ENCODE measurements at regions not wholly inside any gene's neighbourhood (a gene's known extent, or its start where the extent isn't known, plus 50 kb on each side); places are given as distances from the start of the nearest gene placed in this dataset.

DNA sequence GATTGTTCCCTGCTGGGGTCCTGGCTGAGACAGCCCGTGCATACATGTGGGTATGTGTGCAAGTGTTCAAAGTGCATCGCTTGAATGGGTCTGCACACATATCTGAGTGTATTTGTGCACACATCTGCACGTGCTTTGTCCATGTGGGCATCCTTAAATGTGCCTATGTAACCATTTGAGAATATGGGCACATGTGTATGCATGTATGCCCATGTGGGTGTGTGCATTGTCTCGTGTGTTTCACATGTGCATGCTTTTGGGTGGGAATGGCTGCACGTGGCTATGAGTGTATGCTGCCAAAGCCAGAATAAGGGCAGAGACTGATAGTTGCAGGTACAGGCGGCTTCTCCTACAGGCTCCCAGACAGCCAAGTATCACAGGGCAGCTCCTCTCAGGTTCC lies 107.3 kb downstream of the LHX2 start:
- H3K27ac ChIP-seq: no peak overlapping the region
- H3K9me3 ChIP-seq (ENCODE audit: insufficient read depth, low read depth): no peaks in the 10 kb centered on the region
- peaks cover 32% of the 10 kb centered on the region; the same call in 1 of the 2 replicates for H3K27me3 ChIP-seq (ENCODE audit: insufficient read depth, low read depth)
- DNase-seq: no peak
- no peak overlapping the region for H3K4me3 ChIP-seq
- no peaks in the 10 kb centered on the region for H3K36me3 ChIP-seq (ENCODE audit: low read depth)
- no peak overlapping the region for H2AFZ ChIP-seq
- intact Hi-C loops (cut with micrococcal nuclease; ENCODE audit: unreplicated experiment): loop anchor here (10.0 kb wide), 1 partner anchor 694 kb away; no protein-coding TSS in a partner anchor
- POLR2A ChIA-PET (ENCODE audit: unreplicated experiment): no interaction called here
- TF ChIP-seq, protein P1, sequence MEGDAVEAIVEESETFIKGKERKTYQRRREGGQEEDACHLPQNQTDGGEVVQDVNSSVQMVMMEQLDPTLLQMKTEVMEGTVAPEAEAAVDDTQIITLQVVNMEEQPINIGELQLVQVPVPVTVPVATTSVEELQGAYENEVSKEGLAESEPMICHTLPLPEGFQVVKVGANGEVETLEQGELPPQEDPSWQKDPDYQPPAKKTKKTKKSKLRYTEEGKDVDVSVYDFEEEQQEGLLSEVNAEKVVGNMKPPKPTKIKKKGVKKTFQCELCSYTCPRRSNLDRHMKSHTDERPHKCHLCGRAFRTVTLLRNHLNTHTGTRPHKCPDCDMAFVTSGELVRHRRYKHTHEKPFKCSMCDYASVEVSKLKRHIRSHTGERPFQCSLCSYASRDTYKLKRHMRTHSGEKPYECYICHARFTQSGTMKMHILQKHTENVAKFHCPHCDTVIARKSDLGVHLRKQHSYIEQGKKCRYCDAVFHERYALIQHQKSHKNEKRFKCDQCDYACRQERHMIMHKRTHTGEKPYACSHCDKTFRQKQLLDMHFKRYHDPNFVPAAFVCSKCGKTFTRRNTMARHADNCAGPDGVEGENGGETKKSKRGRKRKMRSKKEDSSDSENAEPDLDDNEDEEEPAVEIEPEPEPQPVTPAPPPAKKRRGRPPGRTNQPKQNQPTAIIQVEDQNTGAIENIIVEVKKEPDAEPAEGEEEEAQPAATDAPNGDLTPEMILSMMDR (conservative IDR thresholded peaks at IDR 0.05): no peak
- TF ChIP-seq EZH2 (IDR thresholded peaks at IDR 0.05; ENCODE audit: low read depth): no peak
- CTCF ChIA-PET: no interaction called here
- H3K4me1 ChIP-seq (replicated peaks; ENCODE audit: insufficient read depth): no peaks in the 10 kb centered on the region
- no peaks in the 10 kb centered on the region for H3K79me2 ChIP-seq (ENCODE audit: low read depth)
- H3K4me2 ChIP-seq: no peak overlapping the region
- no peaks in the 10 kb centered on the region for H3K9me2 ChIP-seq (ENCODE audit: insufficient read depth)
- no TSS peak for BruUV-seq (replicated peaks)
- H4K20me1 ChIP-seq (ENCODE audit: insufficient read depth): no peaks in the 10 kb centered on the region
- no peaks in the 10 kb centered on the region for H3F3A ChIP-seq (ENCODE audit: insufficient read depth, low read depth)

- H3K9me2 ChIP-seq (ENCODE audit: insufficient read depth): no peaks in the 10 kb centered on the region
- TF ChIP-seq, protein P1 (conservative IDR thresholded peaks at IDR 0.05): no peak
- TF ChIP-seq EZH2 (IDR thresholded peaks at IDR 0.05; ENCODE audit: low read depth): no peak
- no peak overlapping the region for H2AFZ ChIP-seq
- H3K36me3 ChIP-seq (ENCODE audit: low read depth): no peaks in the 10 kb centered on the region
- no peak overlapping the region for H3K4me3 ChIP-seq
- no peak for DNase-seq
- H3K27me3 ChIP-seq (ENCODE audit: insufficient read depth, low read depth): peaks cover 20% of the 10 kb centered on the region; the same call in 1 of the 2 replicates
- ChIA-PET POLR2A (ENCODE audit: unreplicated experiment) (no interaction called here), CTCF (interaction anchor here (0.6 to 0.7 kb wide), 3 partner anchors 8 to 191 kb away, joined by 3 to 6 read pairs (median 5); no protein-coding TSS in a partner anchor)
- H3K4me2 ChIP-seq: no peak overlapping the region
- H3F3A ChIP-seq (ENCODE audit: insufficient read depth, low read depth): no peaks in the 10 kb centered on the region
- H3K79me2 ChIP-seq (ENCODE audit: low read depth): no peaks in the 10 kb centered on the region
- no peaks in the 10 kb centered on the region for H3K4me1 ChIP-seq (replicated peaks; ENCODE audit: insufficient read depth)
- H4K20me1 ChIP-seq (ENCODE audit: insufficient read depth): no peaks in the 10 kb centered on the region
- H3K27ac ChIP-seq: no peak overlapping the region
- BruUV-seq (replicated peaks): no TSS peak
- intact Hi-C loops (cut with micrococcal nuclease; ENCODE audit: unreplicated experiment): no loop called here
- H3K9me3 ChIP-seq (ENCODE audit: insufficient read depth, low read depth): no peaks in the 10 kb centered on the region
Measured at GRCh38 chr9:124120272-124120671, 108.7 kb downstream of the LHX2 start.

DNA sequence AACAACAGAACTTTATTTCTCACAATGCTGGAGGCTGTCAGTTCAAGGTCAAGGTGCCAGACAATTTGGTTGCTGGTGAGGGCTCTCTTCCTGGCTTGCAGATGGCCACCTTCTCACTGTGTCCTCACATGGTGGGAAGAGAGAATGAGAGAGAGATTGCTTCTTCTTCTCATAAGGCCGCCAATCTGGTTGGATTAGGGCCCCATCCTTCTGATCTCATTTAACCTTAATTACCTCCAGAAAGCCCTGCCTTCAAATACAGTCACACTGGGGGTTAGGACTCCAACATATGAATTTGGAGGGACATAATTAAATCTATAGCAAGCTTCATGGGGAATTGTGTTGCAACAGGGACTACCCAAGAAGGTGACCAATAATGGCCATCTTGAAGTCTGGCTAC lies 110.2 kb downstream of the LHX2 start:
- H4K20me1 ChIP-seq (ENCODE audit: insufficient read depth): no peaks in the 10 kb centered on the region
- H3F3A ChIP-seq (ENCODE audit: insufficient read depth, low read depth): no peaks in the 10 kb centered on the region
- no peak for TF ChIP-seq EZH2 (IDR thresholded peaks at IDR 0.05; ENCODE audit: low read depth)
- TF ChIP-seq, protein P1 (conservative IDR thresholded peaks at IDR 0.05): no peak
- POLR2A ChIA-PET (ENCODE audit: unreplicated experiment): no interaction called here
- DNase-seq: no peak
- no peaks in the 10 kb centered on the region for H3K9me2 ChIP-seq (ENCODE audit: insufficient read depth)
- peaks cover 16% of the 10 kb centered on the region; the same call in 1 of the 2 replicates for H3K27me3 ChIP-seq (ENCODE audit: insufficient read depth, low read depth)
- H3K27ac ChIP-seq: no peak overlapping the region
- no TSS peak for BruUV-seq (replicated peaks)
- CTCF ChIA-PET: interaction anchor here (1.0 kb wide), 1 partner anchor 265 kb away, joined by 3 read pairs; no protein-coding TSS in a partner anchor
- no peaks in the 10 kb centered on the region for H3K9me3 ChIP-seq (ENCODE audit: insufficient read depth, low read depth)
- H3K79me2 ChIP-seq (ENCODE audit: low read depth): no peaks in the 10 kb centered on the region
- no peak overlapping the region for H3K4me2 ChIP-seq
- H3K4me1 ChIP-seq (replicated peaks; ENCODE audit: insufficient read depth): no peaks in the 10 kb centered on the region
- no peaks in the 10 kb centered on the region for H3K36me3 ChIP-seq (ENCODE audit: low read depth)
- H2AFZ ChIP-seq: no peak overlapping the region
- intact Hi-C loops (cut with micrococcal nuclease; ENCODE audit: unreplicated experiment): loop anchor here (2.0 kb wide), 1 partner anchor 585 kb away; no protein-coding TSS in a partner anchor
- H3K4me3 ChIP-seq: no peak overlapping the region

Data from PC-9 (cell line).